ENCODE measurements at regions not wholly inside any gene's neighbourhood (a gene's known extent, or its start where the extent isn't known, plus 50 kb on each side); places are given as distances from the start of the nearest gene placed in this dataset.

DNA sequence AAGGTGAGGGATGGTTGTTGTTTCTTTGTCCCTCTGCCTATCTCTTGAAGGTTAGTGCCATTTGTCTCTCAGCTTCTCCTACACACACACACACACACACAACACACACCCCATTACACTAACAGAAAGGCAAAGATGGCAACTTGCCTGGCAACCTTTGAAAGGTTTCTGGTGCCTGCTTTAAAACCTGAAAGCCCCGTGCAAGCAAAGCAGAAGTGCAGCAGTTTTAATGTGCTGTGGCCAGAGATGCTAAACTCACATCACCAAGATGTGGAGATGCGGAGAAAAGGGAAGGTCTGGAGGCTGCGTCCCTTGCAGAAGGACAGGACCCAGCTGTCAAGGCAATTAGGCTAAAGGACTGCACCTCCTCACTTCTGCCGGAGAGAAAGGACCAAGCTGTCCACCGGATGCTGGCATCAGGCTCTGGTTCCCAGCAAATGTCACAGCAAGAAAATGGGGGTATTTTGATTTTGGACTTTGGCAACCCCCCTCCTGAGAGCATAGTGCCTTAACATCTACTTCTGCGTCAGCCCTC, 196.4 kb downstream of the ARL4C start:
- Histone ChIP-seq H3K4me1 (ENCODE audit: insufficient read depth, low read length) (peaks cover 9% of the 10 kb centered on the region; the same call in 1 of the 2 replicates), H3K4me3 (ENCODE audit: low read length) (no peak overlapping the region)

GRCh38 chr2:234298918-234299317, 198.0 kb downstream of the ARL4C start:
- no peaks in the 10 kb centered on the region for H3K9me3 ChIP-seq (ENCODE audit: insufficient read depth, low read depth, low read length)
- H3K27ac ChIP-seq (ENCODE audit: low read length), result no peak overlapping the region
- H3K27me3 ChIP-seq (ENCODE audit: insufficient read depth, low read length), result no peaks in the 10 kb centered on the region
- H3K4me1 ChIP-seq (ENCODE audit: insufficient read depth, low read length), result no peaks in the 10 kb centered on the region
- no peak overlapping the region for H3K9ac ChIP-seq (ENCODE audit: low read depth, low read length)
- H3K4me3 ChIP-seq (ENCODE audit: low read length), result no peak overlapping the region
- H3K36me3 ChIP-seq (ENCODE audit: insufficient read depth, low read depth, low read length), result no peaks in the 10 kb centered on the region

More for the DNA sequence above, 196.4 kb downstream of the ARL4C start:
- H3K36me3 ChIP-seq (ENCODE audit: insufficient read depth, low read depth, low read length), result no peaks in the 10 kb centered on the region
- H3K9me3 ChIP-seq (ENCODE audit: insufficient read depth, low read depth, low read length), result no peaks in the 10 kb centered on the region
- H3K27ac ChIP-seq (ENCODE audit: low read length), result no peak overlapping the region
- H3K9ac ChIP-seq (ENCODE audit: low read depth, low read length), result no peak overlapping the region
- no peaks in the 10 kb centered on the region for H3K27me3 ChIP-seq (ENCODE audit: insufficient read depth, low read length)

DNA sequence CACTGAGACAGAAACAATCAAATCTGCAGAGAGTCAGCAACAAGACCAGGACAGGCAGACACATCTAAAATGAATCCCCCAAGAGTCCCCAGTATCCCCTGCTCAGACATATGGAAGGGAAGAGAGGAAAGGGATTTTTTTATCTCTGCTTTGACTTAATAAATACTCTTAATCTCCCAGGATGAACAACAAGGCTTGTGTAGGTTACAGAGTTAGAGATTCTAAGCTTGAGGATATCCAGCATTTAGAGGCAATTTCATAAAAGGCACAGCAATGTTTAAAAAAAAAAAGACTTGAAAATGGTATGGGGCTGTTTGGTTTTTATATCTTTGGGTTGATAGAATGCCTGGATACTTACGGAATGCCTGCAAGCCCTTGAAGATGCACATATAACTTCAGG, 199.9 kb downstream of the ARL4C start:
- Histone ChIP-seq H3K9ac (ENCODE audit: low read depth, low read length) (no peak overlapping the region), H3K4me1 (ENCODE audit: insufficient read depth, low read length) (no peaks in the 10 kb centered on the region), H3K4me3 (ENCODE audit: low read length) (no peak overlapping the region), H3K36me3 (ENCODE audit: insufficient read depth, low read depth, low read length) (no peaks in the 10 kb centered on the region), H3K9me3 (ENCODE audit: insufficient read depth, low read depth, low read length) (no peaks in the 10 kb centered on the region), H3K27me3 (ENCODE audit: insufficient read depth, low read length) (no peaks in the 10 kb centered on the region), H3K27ac (ENCODE audit: low read length) (no peak overlapping the region)

DNA sequence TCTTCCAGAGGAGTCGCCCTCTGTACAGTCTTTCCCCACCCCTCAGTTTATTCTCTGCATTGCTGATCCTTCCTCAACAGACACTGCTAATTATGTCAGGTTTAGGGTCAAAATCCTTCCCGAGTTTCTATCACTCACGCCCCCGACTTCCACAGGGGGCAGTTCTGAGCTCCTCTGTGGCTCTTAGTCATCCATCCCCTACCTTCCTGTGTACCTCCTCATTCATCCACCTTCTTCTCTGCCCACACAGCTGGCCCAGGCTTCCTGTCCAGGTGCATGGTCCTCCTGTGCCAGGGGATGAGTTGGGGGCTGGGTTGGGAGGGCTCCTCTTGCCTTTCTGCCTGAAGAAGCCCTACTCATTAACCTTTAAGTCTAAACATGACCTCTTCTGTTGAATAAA, 202.9 kb downstream of the ARL4C start:
- Histone ChIP-seq H3K9me3 (ENCODE audit: insufficient read depth, low read depth, low read length) (no peaks in the 10 kb centered on the region), H3K4me1 (ENCODE audit: insufficient read depth, low read length) (no peaks in the 10 kb centered on the region), H3K27me3 (ENCODE audit: insufficient read depth, low read length) (no peaks in the 10 kb centered on the region), H3K4me3 (ENCODE audit: low read length) (no peak overlapping the region), H3K9ac (ENCODE audit: low read depth, low read length) (no peak overlapping the region), H3K36me3 (ENCODE audit: insufficient read depth, low read depth, low read length) (no peaks in the 10 kb centered on the region), H3K27ac (ENCODE audit: low read length) (no peak overlapping the region)

DNA sequence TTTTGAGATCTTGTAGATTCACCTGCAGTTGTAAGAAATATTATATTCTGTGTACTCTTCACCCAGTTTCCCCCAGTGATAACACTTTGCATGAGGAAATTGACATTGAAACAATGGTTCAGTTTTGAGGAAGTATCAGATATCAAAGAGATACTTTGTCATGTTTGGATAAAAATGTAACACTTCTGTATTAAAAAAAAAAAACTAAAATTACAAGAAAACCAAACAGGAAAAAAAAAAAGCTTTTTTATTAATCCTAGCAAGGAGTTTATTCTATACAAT, 204.0 kb downstream of the ARL4C start:
- H3K4me1 ChIP-seq (ENCODE audit: insufficient read depth, low read length), result no peaks in the 10 kb centered on the region
- no peak overlapping the region for H3K9ac ChIP-seq (ENCODE audit: low read depth, low read length)
- no peaks in the 10 kb centered on the region for H3K36me3 ChIP-seq (ENCODE audit: insufficient read depth, low read depth, low read length)
- H3K9me3 ChIP-seq (ENCODE audit: insufficient read depth, low read depth, low read length), result no peaks in the 10 kb centered on the region
- no peaks in the 10 kb centered on the region for H3K27me3 ChIP-seq (ENCODE audit: insufficient read depth, low read length)
- no peak overlapping the region for H3K4me3 ChIP-seq (ENCODE audit: low read length)
- no peak overlapping the region for H3K27ac ChIP-seq (ENCODE audit: low read length)

DNA sequence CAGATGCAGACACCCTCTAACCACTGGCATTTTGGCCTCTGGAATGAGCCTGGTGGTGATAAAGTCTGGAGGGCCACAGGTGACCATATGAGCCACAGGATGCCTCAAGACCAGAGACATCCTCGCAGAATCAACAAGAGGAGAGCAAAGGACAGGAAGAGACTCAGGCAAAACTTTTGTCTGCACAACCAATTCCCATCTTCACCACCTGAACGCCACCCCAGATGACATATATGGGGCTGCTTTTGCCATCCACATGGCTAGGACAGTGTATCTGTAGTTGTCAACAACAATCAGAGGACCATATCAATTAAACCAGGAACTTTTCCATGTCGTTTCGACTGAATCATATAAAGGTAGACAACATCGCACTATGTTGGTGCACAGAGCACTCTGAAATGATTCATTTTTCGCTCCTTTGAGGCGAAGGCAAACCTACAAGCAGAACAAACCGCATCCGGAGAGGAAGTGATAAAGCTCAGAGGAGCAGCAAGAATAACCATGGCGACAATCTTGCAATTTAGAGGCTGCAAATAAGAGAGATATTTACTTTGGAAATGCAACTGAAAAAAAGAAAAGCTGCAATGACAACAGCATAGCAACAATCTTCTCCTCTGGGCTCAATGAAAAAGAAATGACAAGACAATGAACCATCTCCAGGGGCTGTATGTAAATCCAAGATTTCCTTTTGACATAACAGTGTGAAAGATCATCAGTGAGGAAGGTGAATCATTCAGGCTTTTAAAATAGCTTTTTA, 204.5 kb downstream of the ARL4C start:
- H3K4me3 ChIP-seq (ENCODE audit: low read length), result no peak overlapping the region

GRCh38 chr2:234291765-234292204, 205.1 kb downstream of the ARL4C start:
- Histone ChIP-seq H3K4me3 (ENCODE audit: low read length) (no peak overlapping the region), H3K27ac (ENCODE audit: low read length) (no peak overlapping the region), H3K36me3 (ENCODE audit: insufficient read depth, low read depth, low read length) (no peaks in the 10 kb centered on the region), H3K9ac (ENCODE audit: low read depth, low read length) (no peak overlapping the region), H3K9me3 (ENCODE audit: insufficient read depth, low read depth, low read length) (no peaks in the 10 kb centered on the region), H3K27me3 (ENCODE audit: insufficient read depth, low read length) (no peaks in the 10 kb centered on the region), H3K4me1 (ENCODE audit: insufficient read depth, low read length) (no peaks in the 10 kb centered on the region)

More for the DNA sequence above, 204.5 kb downstream of the ARL4C start:
- no peaks in the 10 kb centered on the region for H3K9me3 ChIP-seq (ENCODE audit: insufficient read depth, low read depth, low read length)
- no peak overlapping the region for H3K9ac ChIP-seq (ENCODE audit: low read depth, low read length)
- H3K27me3 ChIP-seq (ENCODE audit: insufficient read depth, low read length), result no peaks in the 10 kb centered on the region
- no peak overlapping the region for H3K27ac ChIP-seq (ENCODE audit: low read length)
- no peaks in the 10 kb centered on the region for H3K4me1 ChIP-seq (ENCODE audit: insufficient read depth, low read length)
- H3K36me3 ChIP-seq (ENCODE audit: insufficient read depth, low read depth, low read length), result no peaks in the 10 kb centered on the region

- Histone ChIP-seq H3K27me3 (ENCODE audit: insufficient read depth, low read length) (no peaks in the 10 kb centered on the region), H3K9me3 (ENCODE audit: insufficient read depth, low read depth, low read length) (no peaks in the 10 kb centered on the region), H3K36me3 (ENCODE audit: insufficient read depth, low read depth, low read length) (no peaks in the 10 kb centered on the region), H3K4me3 (ENCODE audit: low read length) (no peak overlapping the region), H3K4me1 (ENCODE audit: insufficient read depth, low read length) (no peaks in the 10 kb centered on the region), H3K9ac (ENCODE audit: low read depth, low read length) (no peak overlapping the region), H3K27ac (ENCODE audit: low read length) (no peak overlapping the region)
Measured at GRCh38 chr2:234290671-234291070, 206.2 kb downstream of the ARL4C start.

DNA sequence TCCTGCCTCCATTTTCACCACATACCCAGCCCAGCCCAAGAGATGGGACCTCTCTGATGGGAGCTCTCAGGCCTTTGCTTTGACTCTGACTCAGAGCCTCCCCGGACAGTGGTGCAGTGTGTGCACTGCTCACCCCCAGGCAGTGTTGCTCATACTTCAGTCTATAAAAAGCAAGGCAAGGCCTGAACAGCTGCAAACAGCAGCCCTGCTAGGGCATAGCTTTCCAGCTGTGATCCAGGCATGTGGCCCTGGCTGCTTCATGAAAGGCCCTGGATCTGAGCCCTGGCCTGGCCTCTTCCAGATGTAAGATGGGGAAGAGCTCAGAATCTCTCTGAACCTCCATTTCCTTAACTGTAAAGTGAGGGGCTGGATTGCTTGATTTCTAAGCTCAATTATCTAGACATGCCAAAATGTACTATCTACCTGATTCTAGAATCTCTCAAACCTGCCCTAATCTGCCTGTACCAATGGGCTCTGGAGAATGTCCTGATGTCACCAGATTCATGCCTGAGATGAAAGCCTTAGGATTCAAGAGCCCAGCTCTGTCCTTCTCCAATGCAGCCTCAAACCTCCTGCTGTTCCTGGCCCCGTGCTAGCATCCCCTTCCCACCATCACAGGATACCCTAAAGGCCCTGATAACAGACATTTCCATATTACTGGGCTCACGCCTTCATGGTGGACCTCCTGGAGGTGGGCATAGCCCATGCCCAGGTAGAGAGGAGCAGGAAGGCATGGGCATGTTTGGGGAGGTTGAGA, 206.9 kb downstream of the ARL4C start:
- Histone ChIP-seq H3K36me3 (ENCODE audit: insufficient read depth, low read depth, low read length) (no peaks in the 10 kb centered on the region), H3K9ac (ENCODE audit: low read depth, low read length) (no peak overlapping the region), H3K27me3 (ENCODE audit: insufficient read depth, low read length) (no peaks in the 10 kb centered on the region), H3K9me3 (ENCODE audit: insufficient read depth, low read depth, low read length) (no peaks in the 10 kb centered on the region), H3K4me1 (ENCODE audit: insufficient read depth, low read length) (no peaks in the 10 kb centered on the region), H3K4me3 (ENCODE audit: low read length) (no peak overlapping the region), H3K27ac (ENCODE audit: low read length) (no peak overlapping the region)

GRCh38 chr2:234288974-234289455, 207.9 kb downstream of the ARL4C start:
- Histone ChIP-seq H3K36me3 (ENCODE audit: insufficient read depth, low read depth, low read length) (no peaks in the 10 kb centered on the region), H3K9ac (ENCODE audit: low read depth, low read length) (no peak overlapping the region), H3K4me3 (ENCODE audit: low read length) (no peak overlapping the region), H3K27ac (ENCODE audit: low read length) (no peak overlapping the region), H3K9me3 (ENCODE audit: insufficient read depth, low read depth, low read length) (no peaks in the 10 kb centered on the region), H3K4me1 (ENCODE audit: insufficient read depth, low read length) (no peaks in the 10 kb centered on the region), H3K27me3 (ENCODE audit: insufficient read depth, low read length) (no peaks in the 10 kb centered on the region)

GRCh38 chr2:234287650-234288049, 209.2 kb downstream of the ARL4C start:
- Histone ChIP-seq H3K36me3 (ENCODE audit: insufficient read depth, low read depth, low read length) (no peaks in the 10 kb centered on the region), H3K4me3 (ENCODE audit: low read length) (no peak overlapping the region), H3K4me1 (ENCODE audit: insufficient read depth, low read length) (no peaks in the 10 kb centered on the region), H3K27ac (ENCODE audit: low read length) (no peak overlapping the region), H3K9ac (ENCODE audit: low read depth, low read length) (no peak overlapping the region), H3K9me3 (ENCODE audit: insufficient read depth, low read depth, low read length) (no peaks in the 10 kb centered on the region), H3K27me3 (ENCODE audit: insufficient read depth, low read length) (no peaks in the 10 kb centered on the region)

DNA sequence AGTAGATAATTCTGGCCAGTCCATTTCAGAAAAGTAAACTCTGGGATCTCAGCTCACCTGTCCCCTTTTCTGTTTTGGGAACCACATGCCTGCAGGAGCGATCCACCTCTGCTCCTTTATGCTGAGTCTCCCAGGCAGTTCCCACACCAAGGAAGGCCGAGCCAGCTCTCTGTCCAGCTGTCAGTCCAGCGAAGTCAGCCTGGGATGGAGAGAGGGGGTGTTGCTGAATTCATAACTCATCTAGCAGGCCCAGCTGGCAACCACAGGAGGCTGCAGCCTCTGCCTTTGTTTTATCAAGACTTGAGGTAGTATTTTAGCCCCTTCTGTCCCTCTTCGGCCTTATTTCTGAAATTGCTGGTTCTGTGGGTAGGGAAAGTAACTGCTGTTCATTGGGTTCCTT, 209.9 kb downstream of the ARL4C start:
- no peaks in the 10 kb centered on the region for H3K27me3 ChIP-seq (ENCODE audit: insufficient read depth, low read length)
- H3K9ac ChIP-seq (ENCODE audit: low read depth, low read length), result no peak overlapping the region
- H3K4me3 ChIP-seq (ENCODE audit: low read length), result no peak overlapping the region
- H3K27ac ChIP-seq (ENCODE audit: low read length), result no peak overlapping the region
- no peaks in the 10 kb centered on the region for H3K9me3 ChIP-seq (ENCODE audit: insufficient read depth, low read depth, low read length)
- H3K36me3 ChIP-seq (ENCODE audit: insufficient read depth, low read depth, low read length), result no peaks in the 10 kb centered on the region
- H3K4me1 ChIP-seq (ENCODE audit: insufficient read depth, low read length), result no peaks in the 10 kb centered on the region

Data from iPS-20b (cell line).